ENCODE measurements at regions not wholly inside any gene's neighbourhood (a gene's known extent, or its start where the extent isn't known, plus 50 kb on each side); places are given as distances from the start of the nearest gene placed in this dataset.

DNA sequence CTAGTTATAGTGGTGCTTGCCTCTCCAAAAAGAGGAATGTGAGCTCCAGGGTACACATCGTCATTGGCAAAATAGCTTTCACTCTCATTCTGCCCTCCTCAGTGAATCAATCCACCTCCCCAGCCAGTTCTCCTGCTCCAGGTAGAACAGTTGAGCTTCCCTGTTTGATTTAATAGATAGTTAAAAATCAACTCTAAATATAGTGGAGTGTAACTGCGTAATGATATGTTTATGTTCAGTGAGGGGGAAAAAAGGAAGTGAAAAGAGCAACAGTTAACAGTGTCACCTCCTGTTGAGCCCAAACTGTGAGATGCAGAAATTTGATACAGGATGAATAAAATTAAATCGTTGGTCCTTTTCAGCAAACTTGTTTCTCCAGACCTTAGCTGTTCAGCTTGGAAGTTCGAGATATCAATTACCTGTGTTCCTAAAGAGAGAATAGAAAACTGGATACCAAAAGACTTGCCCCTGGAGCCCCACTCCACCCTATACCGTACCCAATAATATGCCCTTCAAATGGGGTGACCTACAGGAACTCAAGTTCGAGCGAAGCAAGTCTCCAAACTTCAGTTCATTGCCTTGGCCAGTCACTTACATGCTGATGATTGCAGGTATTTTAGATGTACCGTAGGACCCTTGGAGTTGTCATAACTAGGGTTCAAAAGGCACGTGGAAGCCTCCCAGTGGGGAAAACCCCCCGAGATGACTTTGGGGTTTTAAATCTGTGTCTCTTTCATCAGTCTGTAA is 708.4 kb downstream of the RNF144A start (continued):
- TF ChIP-seq, protein P1, sequence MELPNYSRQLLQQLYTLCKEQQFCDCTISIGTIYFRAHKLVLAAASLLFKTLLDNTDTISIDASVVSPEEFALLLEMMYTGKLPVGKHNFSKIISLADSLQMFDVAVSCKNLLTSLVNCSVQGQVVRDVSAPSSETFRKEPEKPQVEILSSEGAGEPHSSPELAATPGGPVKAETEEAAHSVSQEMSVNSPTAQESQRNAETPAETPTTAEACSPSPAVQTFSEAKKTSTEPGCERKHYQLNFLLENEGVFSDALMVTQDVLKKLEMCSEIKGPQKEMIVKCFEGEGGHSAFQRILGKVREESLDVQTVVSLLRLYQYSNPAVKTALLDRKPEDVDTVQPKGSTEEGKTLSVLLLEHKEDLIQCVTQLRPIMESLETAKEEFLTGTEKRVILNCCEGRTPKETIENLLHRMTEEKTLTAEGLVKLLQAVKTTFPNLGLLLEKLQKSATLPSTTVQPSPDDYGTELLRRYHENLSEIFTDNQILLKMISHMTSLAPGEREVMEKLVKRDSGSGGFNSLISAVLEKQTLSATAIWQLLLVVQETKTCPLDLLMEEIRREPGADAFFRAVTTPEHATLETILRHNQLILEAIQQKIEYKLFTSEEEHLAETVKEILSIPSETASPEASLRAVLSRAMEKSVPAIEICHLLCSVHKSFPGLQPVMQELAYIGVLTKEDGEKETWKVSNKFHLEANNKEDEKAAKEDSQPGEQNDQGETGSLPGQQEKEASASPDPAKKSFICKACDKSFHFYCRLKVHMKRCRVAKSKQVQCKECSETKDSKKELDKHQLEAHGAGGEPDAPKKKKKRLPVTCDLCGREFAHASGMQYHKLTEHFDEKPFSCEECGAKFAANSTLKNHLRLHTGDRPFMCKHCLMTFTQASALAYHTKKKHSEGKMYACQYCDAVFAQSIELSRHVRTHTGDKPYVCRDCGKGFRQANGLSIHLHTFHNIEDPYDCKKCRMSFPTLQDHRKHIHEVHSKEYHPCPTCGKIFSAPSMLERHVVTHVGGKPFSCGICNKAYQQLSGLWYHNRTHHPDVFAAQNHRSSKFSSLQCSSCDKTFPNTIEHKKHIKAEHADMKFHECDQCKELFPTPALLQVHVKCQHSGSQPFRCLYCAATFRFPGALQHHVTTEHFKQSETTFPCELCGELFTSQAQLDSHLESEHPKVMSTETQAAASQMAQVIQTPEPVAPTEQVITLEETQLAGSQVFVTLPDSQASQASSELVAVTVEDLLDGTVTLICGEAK (IDR thresholded peaks at IDR 0.05), result no peak
- TF ChIP-seq, protein P1 (CRISPR knock-in tag; IDR thresholded peaks at IDR 0.05), result no peak
- no peak for TF ChIP-seq ZNF408 (CRISPR knock-in tag; IDR thresholded peaks at IDR 0.05; ENCODE audit: low read depth)
- TF ChIP-seq GTF2E2 (tag; IDR thresholded peaks at IDR 0.05), result no peak

All from K562 (cell line).